ENCODE measurements at regions not wholly inside any gene's neighbourhood (a gene's known extent, or its start where the extent isn't known, plus 50 kb on each side); places are given as distances from the start of the nearest gene placed in this dataset.

- POLR2A ChIA-PET: no interaction called here
- no peak for TF ChIP-seq CTCF (IDR thresholded peaks at IDR 0.05)
- CTCF ChIA-PET: no interaction called here
- DNase-seq (no peak), ATAC-seq (ENCODE audit: low read depth) (no peak)
- Mint-ChIP-seq H3K36me3 (ENCODE audit: low read depth) (no peaks in the 10 kb centered on the region), H3K27me3 (peaks cover 37% of the 10 kb centered on the region), H3K27ac (no peak overlapping the region), H3K4me3 (no peak overlapping the region), H3K4me1 (peaks cover 4% of the 10 kb centered on the region), H3K9me3 (no peaks in the 10 kb centered on the region)
- intact Hi-C loops (cut with micrococcal nuclease): no loop called here
Observed at GRCh38 chr6:148213366-148213765, 129.3 kb upstream of the SASH1 start.

- DNase-seq (no peak), ATAC-seq (ENCODE audit: low read depth) (no peak)
- ChIA-PET CTCF (no interaction called here), POLR2A (no interaction called here)
- no peak overlapping the region for H3K4me3 Mint-ChIP-seq
- H3K9me3 Mint-ChIP-seq: no peaks in the 10 kb centered on the region
- intact Hi-C loops (cut with micrococcal nuclease): no loop called here
- H3K27me3 Mint-ChIP-seq: peaks cover 31% of the 10 kb centered on the region
- H3K4me1 Mint-ChIP-seq: peaks cover 4% of the 10 kb centered on the region
- H3K36me3 Mint-ChIP-seq (ENCODE audit: low read depth): no peaks in the 10 kb centered on the region
- H3K27ac Mint-ChIP-seq: no peak overlapping the region
- TF ChIP-seq CTCF (IDR thresholded peaks at IDR 0.05): no peak
Observed at GRCh38 chr6:148214667-148215066, 128.0 kb upstream of the SASH1 start.

- Mint-ChIP-seq H3K9me3 (no peaks in the 10 kb centered on the region), H3K27me3 (peaks cover 28% of the 10 kb centered on the region), H3K4me1 (peaks cover 4% of the 10 kb centered on the region), H3K36me3 (ENCODE audit: low read depth) (no peaks in the 10 kb centered on the region), H3K4me3 (no peak overlapping the region), H3K27ac (no peak overlapping the region)
- POLR2A ChIA-PET: no interaction called here
- CTCF ChIA-PET: no interaction called here
- intact Hi-C loops (cut with micrococcal nuclease): no loop called here
- ATAC-seq (ENCODE audit: low read depth): no peak
- no peak for TF ChIP-seq CTCF (IDR thresholded peaks at IDR 0.05)
- DNase-seq: no peak
Observed at GRCh38 chr6:148217051-148217450, 125.6 kb upstream of the SASH1 start.

- no peak for TF ChIP-seq CTCF (IDR thresholded peaks at IDR 0.05)
- Mint-ChIP-seq H3K27me3 (peaks cover 24% of the 10 kb centered on the region), H3K4me3 (no peak overlapping the region), H3K27ac (no peak overlapping the region), H3K9me3 (no peaks in the 10 kb centered on the region), H3K36me3 (ENCODE audit: low read depth) (no peaks in the 10 kb centered on the region), H3K4me1 (peaks cover 4% of the 10 kb centered on the region)
- ChIA-PET CTCF (no interaction called here), POLR2A (no interaction called here)
- ATAC-seq (ENCODE audit: low read depth) (no peak), DNase-seq (no peak)
- intact Hi-C loops (cut with micrococcal nuclease): no loop called here
Observed at GRCh38 chr6:148217921-148218320, 124.7 kb upstream of the SASH1 start.

- Mint-ChIP-seq H3K4me1 (peaks cover 4% of the 10 kb centered on the region), H3K27ac (no peak overlapping the region), H3K4me3 (no peak overlapping the region), H3K36me3 (ENCODE audit: low read depth) (no peaks in the 10 kb centered on the region), H3K9me3 (no peaks in the 10 kb centered on the region), H3K27me3 (peaks cover 22% of the 10 kb centered on the region)
- DNase-seq: no peak
- ChIA-PET POLR2A (no interaction called here), CTCF (no interaction called here)
- no peak for TF ChIP-seq CTCF (IDR thresholded peaks at IDR 0.05)
- ATAC-seq (ENCODE audit: low read depth): no peak
- intact Hi-C loops (cut with micrococcal nuclease): no loop called here
Observed at GRCh38 chr6:148218542-148219258, 123.9 kb upstream of the SASH1 start.
